GM21717 (cell line): ENCODE measurements at regions not wholly inside any gene's neighbourhood (a gene's known extent, or its start where the extent isn't known, plus 50 kb on each side); places are given as distances from the start of the nearest gene placed in this dataset.

Source experiments
- ATAC-seq: cut with Tn5 transposase; IDR thresholded peaks from one replicate; pipeline ENCODE4 v1.9.1; 2021; ENCODE audit warnings: mild to moderate bottlenecking, moderate library complexity; ENCODE audit not compliant: unreplicated experiment

- no peak for ATAC-seq
Observed at GRCh38 chr6:2542101-2542857, 208.4 kb downstream of the MYLK4 start.

- no peak for ATAC-seq
Observed at GRCh38 chr6:2536451-2536850, 214.3 kb downstream of the MYLK4 start.

- no peak for ATAC-seq
Observed at GRCh38 chr6:2535506-2535905, 215.2 kb downstream of the MYLK4 start.

GRCh38 chr6:2534406-2535042 lies 216.2 kb downstream of the MYLK4 start:
- no peak for ATAC-seq

- no peak for ATAC-seq
Observed at GRCh38 chr6:2531426-2532215, 219.1 kb downstream of the MYLK4 start.

- no peak for ATAC-seq
Observed at GRCh38 chr6:2529211-2529719, 221.5 kb downstream of the MYLK4 start.

GRCh38 chr6:2528156-2528555 lies 222.6 kb downstream of the MYLK4 start:
- no peak for ATAC-seq

- no peak for ATAC-seq
Observed at GRCh38 chr6:2526766-2527165, 224.0 kb downstream of the MYLK4 start.

GRCh38 chr6:2524090-2524489 lies 226.6 kb downstream of the MYLK4 start:
- ATAC-seq, result no peak

- ATAC-seq, result no peak
Observed at GRCh38 chr6:2523061-2523460, 227.7 kb downstream of the MYLK4 start.

- ATAC-seq, result no peak
Observed at GRCh38 chr6:2522521-2522920, 228.2 kb downstream of the MYLK4 start.

GRCh38 chr6:2517855-2518473 lies 232.8 kb downstream of the MYLK4 start:
- ATAC-seq, result no peak

GRCh38 chr6:2517401-2517800 lies 233.3 kb downstream of the MYLK4 start:
- no peak for ATAC-seq

- ATAC-seq, result no peak
Observed at GRCh38 chr6:2516059-2516458, 234.7 kb downstream of the MYLK4 start.

GRCh38 chr6:2514965-2515543 lies 235.7 kb downstream of the MYLK4 start:
- ATAC-seq, result no peak

- ATAC-seq, result no peak
Observed at GRCh38 chr6:2512802-2513201, 237.9 kb downstream of the MYLK4 start.

GRCh38 chr6:2510316-2510715 lies 240.4 kb downstream of the MYLK4 start:
- no peak for ATAC-seq

- no peak for ATAC-seq
Observed at GRCh38 chr6:2509711-2510110, 241.0 kb downstream of the MYLK4 start.

GRCh38 chr6:2508071-2508470 lies 242.7 kb downstream of the MYLK4 start:
- ATAC-seq, result no peak

- ATAC-seq, result no peak
Observed at GRCh38 chr6:2507521-2508037, 243.1 kb downstream of the MYLK4 start.

- no peak for ATAC-seq
Observed at GRCh38 chr6:2507016-2507415, 243.7 kb downstream of the MYLK4 start.
